GM21360 (cell line): ENCODE measurements at regions not wholly inside any gene's neighbourhood (a gene's known extent, or its start where the extent isn't known, plus 50 kb on each side); places are given as distances from the start of the nearest gene placed in this dataset.
"Not testable (repeated sequence)": the region's sequence is repeated elsewhere in the genome, so short reads cannot be mapped to it uniquely, and the experiment has no call there.

Source experiments
- ATAC-seq: cut with Tn5 transposase; IDR thresholded peaks from one replicate; pipeline ENCODE4 v1.9.1; 2021; ENCODE audit warnings: mild to moderate bottlenecking, moderate library complexity; ENCODE audit not compliant: unreplicated experiment

DNA sequence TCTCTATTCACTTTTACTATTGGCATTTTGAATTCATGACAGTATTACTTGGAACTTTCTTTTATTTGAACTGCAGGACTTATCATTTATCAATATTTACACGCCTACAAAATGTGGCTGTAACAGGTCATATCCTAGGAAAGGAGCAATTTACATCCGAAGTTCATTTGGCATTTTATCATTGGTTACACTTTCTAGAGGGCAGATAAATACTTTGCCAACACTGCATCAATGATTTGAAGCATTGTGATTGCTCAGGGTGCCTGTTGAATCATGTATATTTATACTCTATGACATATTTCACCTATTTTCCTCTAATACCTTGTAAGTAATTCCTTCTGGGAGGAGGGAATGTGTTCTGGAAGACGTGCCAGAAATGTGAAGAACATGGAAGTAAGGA, 136.7 kb downstream of the MID1IP1 start:
- ATAC-seq = no peak

GRCh38 chrX:38939067-38939466, 137.8 kb downstream of the MID1IP1 start:
- no peak for ATAC-seq

DNA sequence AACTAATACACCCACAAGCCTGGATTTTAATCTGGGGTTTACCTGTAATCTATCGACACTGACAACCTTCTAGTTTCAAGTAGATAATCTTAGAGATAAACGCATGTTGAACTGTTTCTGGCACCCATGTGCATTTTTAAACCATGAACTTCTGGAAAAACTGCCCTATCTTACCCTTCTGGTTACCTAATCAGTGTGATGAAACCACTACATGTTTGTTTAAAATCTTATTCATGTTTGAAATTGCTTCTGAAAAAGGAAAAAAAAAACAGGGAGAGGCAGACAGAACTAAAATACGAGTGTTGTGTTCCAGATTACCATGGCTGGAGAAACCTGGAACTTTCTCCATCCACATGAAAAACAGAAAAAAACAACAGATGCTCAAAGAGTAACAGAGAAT, 139.3 kb downstream of the MID1IP1 start:
- no peak for ATAC-seq

DNA sequence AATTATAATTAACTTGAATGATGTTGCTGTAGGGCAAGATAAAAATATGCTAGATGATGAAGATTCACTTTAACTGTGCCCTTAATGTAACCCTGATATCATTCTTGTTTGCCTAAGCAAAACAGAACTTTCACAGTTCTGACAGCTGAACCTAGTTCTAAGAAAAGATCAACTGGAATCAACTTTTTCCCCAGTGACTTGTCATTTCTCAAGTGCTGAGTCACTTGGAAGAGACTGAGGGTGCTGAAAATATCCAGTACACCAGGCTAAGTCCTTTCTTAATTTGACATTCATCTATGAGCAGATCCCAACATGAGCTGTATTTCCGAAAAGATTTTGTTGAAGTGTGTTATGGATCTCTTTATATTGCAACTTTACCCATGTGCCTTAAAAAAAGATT, 140.4 kb downstream of the MID1IP1 start:
- no peak for ATAC-seq

DNA sequence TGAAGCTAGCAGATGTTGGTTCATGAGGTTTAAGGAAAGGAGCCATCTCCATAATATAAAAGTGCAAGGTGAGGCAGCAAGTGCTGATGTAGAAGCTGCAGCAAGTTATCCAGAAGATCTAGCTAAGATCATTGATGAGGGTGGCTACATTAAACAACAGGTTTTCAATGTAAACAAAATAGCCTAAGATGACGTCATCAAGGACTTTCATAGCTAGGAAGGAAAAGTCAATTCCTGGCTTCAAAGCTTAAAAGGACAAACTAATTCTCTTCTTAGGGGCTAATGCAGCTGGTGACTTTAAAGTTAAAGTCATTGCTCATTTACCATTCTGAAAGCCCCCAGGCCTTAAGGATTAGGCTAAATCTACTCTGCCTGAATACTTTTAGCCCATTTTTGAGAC, 141.9 kb downstream of the MID1IP1 start:
- no peak for ATAC-seq

- ATAC-seq = no peak
Measured at GRCh38 chrX:38948046-38948445, 146.8 kb downstream of the MID1IP1 start.

DNA sequence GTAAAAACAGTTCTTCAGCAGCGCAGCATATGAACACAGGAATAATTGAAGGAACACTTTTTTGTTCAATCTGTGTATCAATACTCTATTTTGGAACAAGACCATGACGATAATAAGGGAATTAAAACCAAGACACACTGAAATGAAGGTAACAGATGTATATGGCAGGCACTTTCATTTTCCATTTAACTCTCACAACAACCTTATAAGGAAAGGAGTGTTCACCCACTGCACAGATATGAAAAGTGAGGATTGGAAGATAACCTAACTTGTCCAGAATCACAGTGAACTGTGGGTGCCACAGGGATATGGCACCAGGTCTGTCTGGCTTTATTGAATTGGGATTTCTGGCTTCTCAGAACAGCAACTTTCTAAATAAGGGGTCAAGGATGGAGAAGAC, 153.3 kb downstream of the MID1IP1 start:
- ATAC-seq = no peak

DNA sequence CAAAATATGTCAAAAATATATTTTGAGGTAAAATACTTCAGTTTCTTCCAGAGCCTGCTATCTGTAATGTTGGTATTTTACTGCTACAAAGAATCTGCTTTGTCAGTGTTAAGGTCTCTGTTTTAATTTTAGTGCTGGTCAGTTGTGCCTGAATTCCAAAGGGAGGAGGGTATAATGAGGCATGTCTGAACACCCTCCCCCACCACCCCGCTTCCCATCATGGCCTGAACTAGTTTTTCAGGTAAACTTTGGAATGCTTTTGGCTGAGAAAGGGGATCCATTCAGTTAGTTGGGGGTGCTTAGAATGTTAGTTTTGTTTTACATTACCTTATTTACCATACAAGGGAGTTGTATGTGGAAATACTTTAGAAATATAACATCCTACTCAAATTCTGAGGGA, 158.5 kb downstream of the MID1IP1 start:
- ATAC-seq = no peak

DNA sequence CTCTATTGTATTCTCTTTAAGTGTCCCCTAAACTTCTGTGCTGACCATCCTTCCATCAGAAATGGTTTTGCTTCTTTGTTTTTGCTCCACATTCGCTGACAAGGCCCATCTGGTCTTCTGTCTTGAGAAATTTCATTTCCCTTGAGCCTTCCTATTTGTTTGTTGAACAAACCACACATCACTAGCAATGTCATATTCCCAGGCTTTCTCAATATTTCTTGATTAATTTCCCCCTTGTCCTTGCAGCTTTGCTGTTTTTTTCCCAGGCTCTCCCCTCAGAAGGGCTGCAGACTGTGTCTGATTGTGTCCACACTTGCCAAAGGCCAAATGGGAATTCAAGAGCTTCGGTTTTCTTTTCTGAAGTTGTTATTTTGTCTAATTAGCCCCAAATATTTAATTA, 158.9 kb downstream of the MID1IP1 start:
- no peak for ATAC-seq

GRCh38 chrX:38961936-38962335, 160.7 kb downstream of the MID1IP1 start:
- ATAC-seq = no peak

GRCh38 chrX:38963244-38963643, 162.0 kb downstream of the MID1IP1 start:
- ATAC-seq = not testable (repeated sequence)

- no peak for ATAC-seq
Measured at GRCh38 chrX:38965888-38966287, 164.6 kb downstream of the MID1IP1 start.

GRCh38 chrX:38968344-38969216, 167.3 kb downstream of the MID1IP1 start:
- no peak for ATAC-seq

DNA sequence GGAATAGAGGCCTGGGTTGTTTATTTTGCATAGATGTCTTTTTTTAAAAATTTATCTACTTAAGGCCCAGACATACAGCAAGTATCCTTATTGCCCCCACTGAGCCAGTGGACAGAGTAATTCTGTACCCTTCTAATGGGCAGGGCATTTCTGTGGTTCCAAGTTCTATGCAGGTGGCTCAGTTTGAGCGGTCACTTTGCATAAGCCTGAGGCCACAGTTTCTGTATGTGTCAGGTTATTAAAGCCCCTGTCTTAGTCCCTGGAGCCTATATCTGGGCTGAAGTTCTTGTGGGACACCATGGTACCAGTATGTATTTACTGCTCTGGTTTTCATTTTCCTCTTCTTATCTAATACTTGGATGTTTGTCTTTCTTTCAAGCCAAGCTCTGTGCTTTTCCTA, 168.8 kb downstream of the MID1IP1 start:
- no peak for ATAC-seq

GRCh38 chrX:38970845-38971244, 169.6 kb downstream of the MID1IP1 start:
- no peak for ATAC-seq

DNA sequence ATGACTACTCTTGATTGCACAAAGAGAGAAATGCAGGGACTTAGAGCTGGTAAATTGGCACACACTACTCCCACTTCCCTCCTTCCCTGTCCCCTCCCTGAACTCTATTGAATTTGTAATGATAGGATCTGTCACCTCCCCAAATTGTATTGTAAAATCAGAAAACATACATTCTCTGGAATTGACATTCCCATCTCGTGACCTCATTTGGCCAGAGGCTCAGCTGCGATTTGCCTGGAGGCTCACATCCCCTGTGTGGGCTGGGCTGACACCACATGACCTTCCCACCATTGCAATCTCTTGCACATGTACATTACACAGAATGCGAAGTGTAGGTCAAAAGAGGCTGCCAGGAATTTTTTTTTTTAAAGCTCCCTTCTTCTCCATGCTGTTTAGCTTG, 172.1 kb downstream of the MID1IP1 start:
- no peak for ATAC-seq

DNA sequence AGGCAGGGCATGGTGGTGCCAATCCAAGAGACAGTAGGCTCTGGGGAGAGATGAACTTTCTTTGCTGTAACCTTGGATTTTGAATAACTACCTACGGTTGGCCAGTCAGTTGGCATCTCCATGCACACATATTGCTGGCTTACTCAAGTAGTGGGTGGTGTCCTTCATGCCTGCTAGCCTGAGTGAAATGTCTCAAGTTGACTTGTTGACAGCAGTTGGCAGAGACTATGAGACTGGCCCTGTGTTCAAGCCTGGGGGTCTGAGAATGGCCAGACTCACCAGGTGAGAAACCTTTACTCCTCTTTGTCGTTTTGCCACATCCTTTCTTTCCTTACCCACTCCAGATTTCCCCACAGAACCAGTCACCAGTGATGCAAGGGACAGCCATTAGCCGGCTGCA, 173.3 kb downstream of the MID1IP1 start:
- no peak for ATAC-seq

GRCh38 chrX:38975368-38975942, 174.2 kb downstream of the MID1IP1 start:
- no peak for ATAC-seq

DNA sequence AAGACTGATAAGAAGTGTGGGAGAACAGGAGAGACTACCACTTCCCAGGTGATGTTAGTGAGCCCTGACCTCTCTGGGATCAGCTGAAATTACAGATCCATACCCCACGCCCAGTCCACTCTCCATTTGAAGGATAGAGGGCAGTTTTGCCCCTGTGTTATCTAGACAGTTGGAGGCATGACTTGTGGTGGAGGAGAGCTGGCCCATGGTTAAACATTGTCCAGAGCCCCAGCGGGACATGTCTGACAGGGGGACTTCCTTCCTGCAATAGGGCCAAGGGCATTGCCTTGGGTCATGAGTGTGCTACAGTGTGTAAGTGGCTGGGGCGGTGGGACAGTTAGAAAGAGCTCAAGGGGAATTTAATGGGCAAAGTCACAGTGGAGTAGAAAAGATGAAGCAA, 181.1 kb downstream of the MID1IP1 start:
- no peak for ATAC-seq

- ATAC-seq = no peak
Measured at GRCh38 chrX:38982843-38983242, 181.6 kb downstream of the MID1IP1 start.

GRCh38 chrX:38985375-38985774, 184.1 kb downstream of the MID1IP1 start:
- ATAC-seq = no peak

DNA sequence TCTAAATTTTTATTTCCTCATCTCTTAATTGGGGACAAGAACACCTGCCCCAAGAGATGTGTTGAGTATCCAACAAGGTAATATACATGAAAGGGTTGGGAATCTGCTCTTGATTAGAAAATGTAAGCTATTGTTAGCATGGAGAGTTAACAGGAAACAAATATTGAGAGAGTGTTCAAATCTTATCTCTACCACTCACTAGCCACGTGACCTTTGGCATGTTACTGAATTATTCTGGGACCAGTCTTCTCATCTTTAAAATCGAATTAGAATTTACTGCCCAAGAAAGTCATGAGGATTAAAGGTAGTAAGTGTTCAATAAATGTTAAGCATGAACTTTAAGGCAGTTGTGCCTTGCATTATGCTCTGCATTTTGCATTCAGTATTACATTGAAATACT, 184.7 kb downstream of the MID1IP1 start:
- no peak for ATAC-seq

- no peak for ATAC-seq
Measured at GRCh38 chrX:38986586-38986985, 185.3 kb downstream of the MID1IP1 start.
